ENCODE measurements at regions not wholly inside any gene's neighbourhood (a gene's known extent, or its start where the extent isn't known, plus 50 kb on each side); places are given as distances from the start of the nearest gene placed in this dataset.

- no peak for TF ChIP-seq EP300 (IDR thresholded peaks at IDR 0.05; ENCODE audit: low read depth)
- TF ChIP-seq CTCF (IDR thresholded peaks at IDR 0.05), result no peak
- no peak for TF ChIP-seq POLR2A (IDR thresholded peaks at IDR 0.05)
- no peak for TF ChIP-seq POLR2AphosphoS5 (IDR thresholded peaks at IDR 0.05)
- in situ Hi-C loops (cut with MboI; ENCODE audit: low pct_ligation_motif_present in 1 of 4, low pct_unique_long_range_greater_than_20kb in 1 of 4, low sequenced_read_pairs in 3 of 4), result no loop called here
These were observed 142.0 kb downstream of the HNRNPD start for GRCh38 chr4:82231806-82232205.

GRCh38 chr4:82230306-82230705 lies 143.5 kb downstream of the HNRNPD start:
- H3K9me3 ChIP-seq, result no peaks in the 10 kb centered on the region

More at GRCh38 chr4:82231806-82232205, 142.0 kb downstream of the HNRNPD start:
- intact Hi-C loops (cut with DNase I; ENCODE audit: low total_unique reads), result no loop called here
- DNase-seq, result no peak
- H3K27ac ChIP-seq, result no peak overlapping the region
- no peak overlapping the region for H3K4me3 ChIP-seq
- H3K36me3 ChIP-seq, result no peaks in the 10 kb centered on the region
- H3K27me3 ChIP-seq, result no peaks in the 10 kb centered on the region
- no peaks in the 10 kb centered on the region for H3K4me1 ChIP-seq
- H3K9me3 ChIP-seq, result no peaks in the 10 kb centered on the region

GRCh38 chr4:82225030-82225429 lies 148.8 kb downstream of the HNRNPD start:
- DNase-seq, result no peak
- Histone ChIP-seq H3K36me3 (no peaks in the 10 kb centered on the region), H3K9me3 (no peaks in the 10 kb centered on the region), H3K4me3 (no peak overlapping the region), H3K27ac (no peak overlapping the region), H3K4me1 (no peaks in the 10 kb centered on the region), H3K27me3 (no peaks in the 10 kb centered on the region)
- in situ Hi-C loops (cut with MboI; ENCODE audit: low pct_ligation_motif_present in 1 of 4, low pct_unique_long_range_greater_than_20kb in 1 of 4, low sequenced_read_pairs in 3 of 4), result no loop called here
- TF ChIP-seq POLR2A (IDR thresholded peaks at IDR 0.05) (no peak), POLR2AphosphoS5 (IDR thresholded peaks at IDR 0.05) (no peak), CTCF (IDR thresholded peaks at IDR 0.05) (no peak), EP300 (IDR thresholded peaks at IDR 0.05; ENCODE audit: low read depth) (no peak)
- 71 to 81% methylated on average over 2 of the region's 2 CpGs for WGBS, 2 donors (ENCODE audit: low coverage in 1 of 2)
- intact Hi-C loops (cut with DNase I; ENCODE audit: low total_unique reads), result no loop called here

More at GRCh38 chr4:82230306-82230705, 143.5 kb downstream of the HNRNPD start:
- TF ChIP-seq EP300 (IDR thresholded peaks at IDR 0.05; ENCODE audit: low read depth) (no peak), CTCF (IDR thresholded peaks at IDR 0.05) (no peak), POLR2A (IDR thresholded peaks at IDR 0.05) (no peak), POLR2AphosphoS5 (IDR thresholded peaks at IDR 0.05) (no peak)
- Histone ChIP-seq H3K27ac (no peak overlapping the region), H3K4me3 (no peak overlapping the region), H3K36me3 (no peaks in the 10 kb centered on the region), H3K27me3 (no peaks in the 10 kb centered on the region), H3K4me1 (no peaks in the 10 kb centered on the region)
- no peak for DNase-seq
- intact Hi-C loops (cut with DNase I; ENCODE audit: low total_unique reads), result no loop called here
- in situ Hi-C loops (cut with MboI; ENCODE audit: low pct_ligation_motif_present in 1 of 4, low pct_unique_long_range_greater_than_20kb in 1 of 4, low sequenced_read_pairs in 3 of 4), result no loop called here
- WGBS, 2 donors (ENCODE audit: low coverage in 1 of 2), result 72 to 82% methylated on average over 4 of the region's 4 CpGs

- Histone ChIP-seq H3K4me1 (no peaks in the 10 kb centered on the region), H3K4me3 (no peak overlapping the region), H3K36me3 (no peaks in the 10 kb centered on the region), H3K27ac (no peak overlapping the region), H3K9me3 (no peaks in the 10 kb centered on the region), H3K27me3 (no peaks in the 10 kb centered on the region)
- in situ Hi-C loops (cut with MboI; ENCODE audit: low pct_ligation_motif_present in 1 of 4, low pct_unique_long_range_greater_than_20kb in 1 of 4, low sequenced_read_pairs in 3 of 4), result loop anchor here in 3 of 4 donors (25.0 kb wide), 1 partner anchor 811 kb away; no protein-coding TSS in a partner anchor
- DNase-seq, result peak; percentile 19
- intact Hi-C loops (cut with DNase I; ENCODE audit: low total_unique reads), result no loop called here
- TF ChIP-seq POLR2AphosphoS5 (IDR thresholded peaks at IDR 0.05), result no peak
- no peak for TF ChIP-seq EP300 (IDR thresholded peaks at IDR 0.05; ENCODE audit: low read depth)
- TF ChIP-seq POLR2A (IDR thresholded peaks at IDR 0.05), result no peak
- 17 to 20% methylated on average over 2 to 4 of the region's 4 CpGs for WGBS, 2 donors (ENCODE audit: low coverage in 1 of 2)
These were observed 150.1 kb downstream of the HNRNPD start for GRCh38 chr4:82223715-82224114.

GRCh38 chr4:82219346-82219745 lies 154.4 kb downstream of the HNRNPD start:
- intact Hi-C loops (cut with DNase I; ENCODE audit: low total_unique reads), result no loop called here
- in situ Hi-C loops (cut with MboI; ENCODE audit: low pct_ligation_motif_present in 1 of 4, low pct_unique_long_range_greater_than_20kb in 1 of 4, low sequenced_read_pairs in 3 of 4), result loop anchor here in 3 of 4 donors (25.0 kb wide), 1 partner anchor 807 kb away; no protein-coding TSS in a partner anchor
- Histone ChIP-seq H3K4me1 (no peaks in the 10 kb centered on the region), H3K27me3 (no peaks in the 10 kb centered on the region), H3K9me3 (no peaks in the 10 kb centered on the region), H3K27ac (no peak overlapping the region), H3K36me3 (no peaks in the 10 kb centered on the region), H3K4me3 (no peak overlapping the region)
- DNase-seq, result no peak
- TF ChIP-seq POLR2A (IDR thresholded peaks at IDR 0.05), result no peak
- no peak for TF ChIP-seq POLR2AphosphoS5 (IDR thresholded peaks at IDR 0.05)
- TF ChIP-seq CTCF (IDR thresholded peaks at IDR 0.05), result no peak
- TF ChIP-seq EP300 (IDR thresholded peaks at IDR 0.05; ENCODE audit: low read depth), result no peak
- 50 to 77% methylated on average over 1 to 6 of the region's 6 CpGs for WGBS, 2 donors (ENCODE audit: low coverage in 1 of 2)

All from transverse colon (tissue), 4 donors.